ENCODE measurements at regions not wholly inside any gene's neighbourhood (a gene's known extent, or its start where the extent isn't known, plus 50 kb on each side); places are given as distances from the start of the nearest gene placed in this dataset.
"Not testable (repeated sequence)": the region's sequence is repeated elsewhere in the genome, so short reads cannot be mapped to it uniquely, and the experiment has no call there.

GRCh38 chr1:5688081-5689077 lies 303.8 kb downstream of the NPHP4 start:
- no peak for DNase-seq (ENCODE audit: low read depth in 2 of 2, low spot score in 1 of 2)

- no peak for DNase-seq (ENCODE audit: low read depth in 2 of 2, low spot score in 1 of 2)
Measured at GRCh38 chr1:5686925-5687706, 305.1 kb downstream of the NPHP4 start.

GRCh38 chr1:5686195-5686594 lies 306.0 kb downstream of the NPHP4 start:
- DNase-seq (ENCODE audit: low read depth in 2 of 2, low spot score in 1 of 2): no peak

- DNase-seq (ENCODE audit: low read depth in 2 of 2, low spot score in 1 of 2): no peak
Measured at GRCh38 chr1:5685446-5686040, 306.7 kb downstream of the NPHP4 start.

- no peak for DNase-seq (ENCODE audit: low read depth in 2 of 2, low spot score in 1 of 2)
Measured at GRCh38 chr1:5684791-5685190, 307.4 kb downstream of the NPHP4 start.

- DNase-seq (ENCODE audit: low read depth in 2 of 2, low spot score in 1 of 2): no peak
Measured at GRCh38 chr1:5683446-5683845, 308.8 kb downstream of the NPHP4 start.

- no peak for DNase-seq (ENCODE audit: low read depth in 2 of 2, low spot score in 1 of 2)
Measured at GRCh38 chr1:5682626-5683225, 309.5 kb downstream of the NPHP4 start.

- DNase-seq (ENCODE audit: low read depth in 2 of 2, low spot score in 1 of 2): no peak
Measured at GRCh38 chr1:5681654-5682053, 310.6 kb downstream of the NPHP4 start.

GRCh38 chr1:5680600-5680999 lies 311.6 kb downstream of the NPHP4 start:
- DNase-seq (ENCODE audit: low read depth in 2 of 2, low spot score in 1 of 2): no peak

- DNase-seq (ENCODE audit: low read depth in 2 of 2, low spot score in 1 of 2): no peak
Measured at GRCh38 chr1:5678759-5679158, 313.5 kb downstream of the NPHP4 start.

- not testable (repeated sequence) for DNase-seq (ENCODE audit: low read depth in 2 of 2, low spot score in 1 of 2)
Measured at GRCh38 chr1:5672355-5672754, 319.9 kb downstream of the NPHP4 start.

GRCh38 chr1:5670590-5671350 lies 321.5 kb downstream of the NPHP4 start:
- no peak for DNase-seq (ENCODE audit: low read depth in 2 of 2, low spot score in 1 of 2)

GRCh38 chr1:5667513-5668325 lies 324.5 kb downstream of the NPHP4 start:
- DNase-seq (ENCODE audit: low read depth in 2 of 2, low spot score in 1 of 2): no peak

- DNase-seq (ENCODE audit: low read depth in 2 of 2, low spot score in 1 of 2): no peak
Measured at GRCh38 chr1:5664906-5665875, 327.0 kb downstream of the NPHP4 start.

GRCh38 chr1:5664081-5664768 lies 328.0 kb downstream of the NPHP4 start:
- DNase-seq (ENCODE audit: low read depth in 2 of 2, low spot score in 1 of 2): no peak

- no peak for DNase-seq (ENCODE audit: low read depth in 2 of 2, low spot score in 1 of 2)
Measured at GRCh38 chr1:5662744-5663126, 329.5 kb downstream of the NPHP4 start.

- DNase-seq (ENCODE audit: low read depth in 2 of 2, low spot score in 1 of 2): no peak
Measured at GRCh38 chr1:5662086-5662743, 330.0 kb downstream of the NPHP4 start.

Data from stimulated activated CD8-positive, alpha-beta memory T cell treated with anti-CD3 and anti-CD28 coated beads, Interleukin-4, amount 100 ng/mL, for 4 hours (primary cell).